Nephron (organoid): ENCODE measurements at regions not wholly inside any gene's neighbourhood (a gene's known extent, or its start where the extent isn't known, plus 50 kb on each side); places are given as distances from the start of the nearest gene placed in this dataset.
"Not testable (repeated sequence)": the region's sequence is repeated elsewhere in the genome, so short reads cannot be mapped to it uniquely, and the experiment has no call there.

Source experiments
- H3K27ac Mint-ChIP-seq, 3 experiments: 2 replicates each; pipeline ENCODE4 v1.8.0; 2020; ENCODE audit warnings: mixed read lengths in 3 of 3, mild to moderate bottlenecking in 2 of 3, moderate library complexity in 1 of 3
- H3K27me3 Mint-ChIP-seq: 2 replicates; pipeline ENCODE4 v1.8.0; 2021; ENCODE audit warnings: low read depth, mild to moderate bottlenecking, moderate library complexity, mixed read lengths
- H3K36me3 Mint-ChIP-seq: 2 replicates; pipeline ENCODE4 v1.8.0; 2020; ENCODE audit warnings: low read depth, mixed read lengths
- H3K4me1 Mint-ChIP-seq: 2 replicates; pipeline ENCODE4 v1.8.0; 2020; ENCODE audit warnings: mixed read lengths
- H3K4me3 Mint-ChIP-seq, 3 experiments: 2 replicates each; pipeline ENCODE4 v1.8.0; 2020; ENCODE audit warnings: mild to moderate bottlenecking in 3 of 3, mixed read lengths in 3 of 3, moderate library complexity in 2 of 3
- H3K9me3 Mint-ChIP-seq: 2 replicates; pipeline ENCODE4 v1.8.0; 2020; ENCODE audit warnings: mixed read lengths
- TF ChIP-seq, protein P1 (sequence below), 3 experiments: fragments of 200-600 bp; sonication (generic); IDR thresholded peaks; one replicate each; pipeline ENCODE4 v1.5.0; 2021; ENCODE audit warnings: antibody characterized with exemption in 3 of 3; ENCODE audit not compliant: unreplicated experiment in 3 of 3

DNA sequence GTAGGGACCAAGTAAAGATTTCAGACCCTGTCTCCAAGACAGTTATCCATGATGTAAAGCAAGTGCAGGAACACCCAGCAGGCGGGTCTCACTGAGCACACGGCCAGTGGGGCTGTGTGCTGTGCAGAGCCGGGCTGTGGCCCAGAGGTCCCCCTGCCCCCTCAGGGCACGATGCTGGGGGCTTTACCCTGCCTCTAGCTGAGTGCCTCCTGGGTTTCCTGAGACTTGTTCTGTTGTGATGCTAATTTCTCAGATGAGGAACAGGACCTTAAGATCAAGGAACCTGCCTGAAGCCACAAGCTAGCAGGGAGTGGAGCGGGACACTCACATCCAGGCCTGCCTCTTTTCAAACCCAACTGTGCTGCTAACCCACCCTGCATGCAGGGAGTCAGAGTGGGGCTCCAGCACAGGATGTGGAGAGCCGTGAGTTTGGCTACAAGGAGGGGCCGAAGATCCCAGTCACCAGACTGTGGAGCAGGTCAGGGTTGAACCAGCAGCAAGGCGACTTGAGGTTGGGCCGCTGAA lies 76.1 kb upstream of the LYZL2 start:
- peaks cover 31% of the 10 kb centered on the region for H3K4me1 Mint-ChIP-seq
- no peaks in the 10 kb centered on the region for H3K36me3 Mint-ChIP-seq
- TF ChIP-seq, protein P1, sequence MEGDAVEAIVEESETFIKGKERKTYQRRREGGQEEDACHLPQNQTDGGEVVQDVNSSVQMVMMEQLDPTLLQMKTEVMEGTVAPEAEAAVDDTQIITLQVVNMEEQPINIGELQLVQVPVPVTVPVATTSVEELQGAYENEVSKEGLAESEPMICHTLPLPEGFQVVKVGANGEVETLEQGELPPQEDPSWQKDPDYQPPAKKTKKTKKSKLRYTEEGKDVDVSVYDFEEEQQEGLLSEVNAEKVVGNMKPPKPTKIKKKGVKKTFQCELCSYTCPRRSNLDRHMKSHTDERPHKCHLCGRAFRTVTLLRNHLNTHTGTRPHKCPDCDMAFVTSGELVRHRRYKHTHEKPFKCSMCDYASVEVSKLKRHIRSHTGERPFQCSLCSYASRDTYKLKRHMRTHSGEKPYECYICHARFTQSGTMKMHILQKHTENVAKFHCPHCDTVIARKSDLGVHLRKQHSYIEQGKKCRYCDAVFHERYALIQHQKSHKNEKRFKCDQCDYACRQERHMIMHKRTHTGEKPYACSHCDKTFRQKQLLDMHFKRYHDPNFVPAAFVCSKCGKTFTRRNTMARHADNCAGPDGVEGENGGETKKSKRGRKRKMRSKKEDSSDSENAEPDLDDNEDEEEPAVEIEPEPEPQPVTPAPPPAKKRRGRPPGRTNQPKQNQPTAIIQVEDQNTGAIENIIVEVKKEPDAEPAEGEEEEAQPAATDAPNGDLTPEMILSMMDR (IDR thresholded peaks at IDR 0.05; ENCODE audit: unreplicated experiment in 3 of 3) = no peak
- H3K27ac Mint-ChIP-seq = no peak overlapping the region
- no peaks in the 10 kb centered on the region for H3K9me3 Mint-ChIP-seq
- H3K27me3 Mint-ChIP-seq = peaks cover 9% of the 10 kb centered on the region
- no peak overlapping the region for H3K4me3 Mint-ChIP-seq

DNA sequence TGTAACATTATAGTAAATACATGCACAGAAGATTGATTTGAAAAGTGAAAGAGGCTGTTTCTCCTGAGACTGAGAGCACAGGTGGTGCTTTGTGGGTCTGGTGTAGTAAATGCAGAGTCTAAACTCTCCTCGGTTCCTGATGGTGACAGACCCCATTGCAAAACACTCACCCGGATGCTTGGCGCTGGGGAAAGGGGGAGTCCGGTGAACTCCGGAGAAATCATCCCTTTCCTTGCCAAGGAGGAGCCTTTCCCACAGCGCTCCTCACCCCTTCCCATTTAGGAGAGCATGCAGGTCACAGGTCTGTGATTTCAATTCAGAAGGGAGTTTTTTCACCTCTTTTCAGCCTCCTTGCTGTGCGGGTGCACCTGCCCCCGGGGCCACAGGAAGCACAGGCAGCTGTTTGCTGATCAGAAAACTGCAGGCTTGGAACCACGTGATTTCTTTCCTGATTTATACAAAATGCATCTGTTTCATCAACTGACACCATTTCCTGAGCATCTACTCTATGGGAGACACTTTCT lies 75.6 kb upstream of the LYZL2 start:
- Mint-ChIP-seq H3K27me3 (peaks cover 9% of the 10 kb centered on the region), H3K4me3 (peak overlapping the region in 1 of 3 experiments; percentile 46), H3K9me3 (no peaks in the 10 kb centered on the region), H3K27ac (peak overlapping the region in 2 of 3 experiments; percentile 48 to 56), H3K4me1 (peaks cover 37% of the 10 kb centered on the region), H3K36me3 (no peaks in the 10 kb centered on the region)
- TF ChIP-seq, protein P1 (IDR thresholded peaks at IDR 0.05; ENCODE audit: unreplicated experiment in 3 of 3) = no peak

DNA sequence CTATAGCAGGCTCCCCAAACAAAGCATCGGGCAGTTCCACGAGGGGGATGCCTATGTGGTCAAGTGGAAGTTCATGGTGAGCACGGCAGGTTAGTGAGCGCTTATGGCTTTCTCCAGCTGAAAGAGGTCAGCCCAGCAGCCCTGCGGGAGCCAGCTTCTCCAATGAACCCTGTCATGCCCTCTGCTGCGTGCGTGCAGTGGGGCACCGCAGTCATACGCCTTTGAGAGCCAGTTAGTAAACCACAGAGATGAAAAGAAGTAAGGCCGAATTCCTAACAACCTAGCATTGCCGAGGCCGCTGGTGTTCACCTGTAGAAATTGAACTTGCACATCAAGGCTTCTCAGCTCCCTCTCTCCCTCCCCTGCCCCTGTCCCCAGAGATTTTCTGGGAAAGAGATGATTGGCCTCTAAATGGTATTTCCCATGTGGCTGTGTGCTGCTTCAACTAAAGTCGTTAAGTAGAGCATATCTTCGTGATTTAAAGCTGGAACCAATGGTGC lies 75.1 kb upstream of the LYZL2 start:
- Mint-ChIP-seq H3K27ac (peak overlapping the region in 2 of 3 experiments; percentile 48 to 56), H3K4me3 (peak overlapping the region in 1 of 3 experiments; percentile 46), H3K4me1 (peaks cover 42% of the 10 kb centered on the region)
- H3K36me3 Mint-ChIP-seq, H3K27me3 Mint-ChIP-seq, H3K9me3 Mint-ChIP-seq: not testable (repeated sequence)

DNA sequence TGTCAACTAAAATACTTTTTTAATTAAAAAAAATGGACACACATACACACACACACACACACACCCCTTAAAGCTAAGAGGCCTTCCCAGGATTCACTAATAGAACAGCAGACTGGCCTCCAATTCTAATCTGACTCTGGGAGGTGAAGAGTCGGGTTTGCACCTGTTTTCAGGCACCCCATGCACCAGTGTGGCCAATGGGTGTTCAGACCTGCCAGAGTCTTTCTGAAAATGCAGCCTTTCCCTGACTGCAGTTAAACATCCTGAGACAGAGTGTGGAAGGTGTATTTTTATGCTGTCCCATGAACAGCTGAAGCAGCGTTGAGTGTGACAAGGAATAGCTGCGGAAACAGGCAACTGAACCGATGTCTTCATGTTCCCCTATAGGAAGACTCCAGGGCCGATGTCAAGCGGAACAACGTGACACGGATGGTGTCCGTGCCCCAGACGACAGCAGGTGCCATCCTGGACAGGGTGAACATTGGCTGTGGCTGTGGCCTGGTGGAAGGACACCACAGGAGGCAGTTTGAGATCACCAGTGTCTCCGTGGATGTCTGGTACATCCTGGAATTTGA lies 74.6 kb upstream of the LYZL2 start:
- H3K4me1 Mint-ChIP-seq = peaks cover 47% of the 10 kb centered on the region
- H3K36me3 Mint-ChIP-seq = no peaks in the 10 kb centered on the region
- H3K9me3 Mint-ChIP-seq = no peaks in the 10 kb centered on the region
- peaks cover 9% of the 10 kb centered on the region for H3K27me3 Mint-ChIP-seq
- no peak overlapping the region for H3K27ac Mint-ChIP-seq
- TF ChIP-seq, protein P1 (IDR thresholded peaks at IDR 0.05; ENCODE audit: unreplicated experiment in 3 of 3) = no peak
- H3K4me3 Mint-ChIP-seq = no peak overlapping the region

DNA sequence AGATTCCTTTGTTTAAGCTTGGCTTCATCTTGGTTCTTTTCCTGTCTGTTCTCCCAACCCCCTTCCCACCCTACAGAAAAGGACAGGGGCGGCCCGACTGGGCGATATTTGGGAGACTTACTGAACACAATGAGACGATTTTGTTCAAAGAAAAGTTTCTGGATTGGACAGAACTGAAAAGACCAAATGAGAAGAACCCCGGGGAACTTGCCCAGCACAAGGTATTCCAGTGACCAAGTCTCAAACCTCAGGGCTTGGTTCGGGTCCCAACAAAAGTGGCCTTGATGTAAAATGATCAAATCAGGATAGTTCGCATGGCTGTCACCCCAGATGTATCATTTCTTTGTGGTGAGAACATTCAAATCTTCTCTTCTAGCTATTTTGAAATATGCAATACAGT lies 73.9 kb upstream of the LYZL2 start:
- not testable (repeated sequence) for H3K4me3 Mint-ChIP-seq, H3K27ac Mint-ChIP-seq, H3K9me3 Mint-ChIP-seq, H3K27me3 Mint-ChIP-seq, H3K36me3 Mint-ChIP-seq
- H3K4me1 Mint-ChIP-seq = peaks cover 48% of the 10 kb centered on the region

- Mint-ChIP-seq H3K27ac (peak overlapping the region in 1 of 3 experiments; percentile 32), H3K4me3 (no peak overlapping the region), H3K9me3 (no peaks in the 10 kb centered on the region), H3K27me3 (peaks cover 15% of the 10 kb centered on the region), H3K4me1 (peaks cover 48% of the 10 kb centered on the region), H3K36me3 (no peaks in the 10 kb centered on the region)
- TF ChIP-seq, protein P1 (IDR thresholded peaks at IDR 0.05; ENCODE audit: unreplicated experiment in 3 of 3) = no peak
Measured at GRCh38 chr10:30702860-30703259, 73.3 kb upstream of the LYZL2 start.
